GM12864 (cell line): ENCODE measurements at regions not wholly inside any gene's neighbourhood (a gene's known extent, or its start where the extent isn't known, plus 50 kb on each side); places are given as distances from the start of the nearest gene placed in this dataset.
"Not testable (repeated sequence)": the region's sequence is repeated elsewhere in the genome, so short reads cannot be mapped to it uniquely, and the experiment has no call there.

Source experiments
- DNase-seq: peaks from one replicate; pipeline ENCODE4 v3.0.0-alpha.2; 2011; ENCODE audit warnings: low read depth
- H3K4me3 ChIP-seq: 2 replicates; pipeline ENCODE4 v1.5.1; 2011; ENCODE audit warnings: mild to moderate bottlenecking, low read depth, low read length, control low read depth
- TF ChIP-seq, protein P1 (sequence below): IDR thresholded peaks from 2 replicates; pipeline ENCODE4 v1.5.1; 2011; ENCODE audit warnings: low read depth, mild to moderate bottlenecking, moderate library complexity, low read length, control low read depth, inconsistent platforms; ENCODE audit errors: missing control alignments

GRCh38 chr15:88994286-88994685 lies 81.1 kb upstream of the MFGE8 start:
- no peak for DNase-seq
- H3K4me3 ChIP-seq: no peak overlapping the region
- TF ChIP-seq, protein P1, sequence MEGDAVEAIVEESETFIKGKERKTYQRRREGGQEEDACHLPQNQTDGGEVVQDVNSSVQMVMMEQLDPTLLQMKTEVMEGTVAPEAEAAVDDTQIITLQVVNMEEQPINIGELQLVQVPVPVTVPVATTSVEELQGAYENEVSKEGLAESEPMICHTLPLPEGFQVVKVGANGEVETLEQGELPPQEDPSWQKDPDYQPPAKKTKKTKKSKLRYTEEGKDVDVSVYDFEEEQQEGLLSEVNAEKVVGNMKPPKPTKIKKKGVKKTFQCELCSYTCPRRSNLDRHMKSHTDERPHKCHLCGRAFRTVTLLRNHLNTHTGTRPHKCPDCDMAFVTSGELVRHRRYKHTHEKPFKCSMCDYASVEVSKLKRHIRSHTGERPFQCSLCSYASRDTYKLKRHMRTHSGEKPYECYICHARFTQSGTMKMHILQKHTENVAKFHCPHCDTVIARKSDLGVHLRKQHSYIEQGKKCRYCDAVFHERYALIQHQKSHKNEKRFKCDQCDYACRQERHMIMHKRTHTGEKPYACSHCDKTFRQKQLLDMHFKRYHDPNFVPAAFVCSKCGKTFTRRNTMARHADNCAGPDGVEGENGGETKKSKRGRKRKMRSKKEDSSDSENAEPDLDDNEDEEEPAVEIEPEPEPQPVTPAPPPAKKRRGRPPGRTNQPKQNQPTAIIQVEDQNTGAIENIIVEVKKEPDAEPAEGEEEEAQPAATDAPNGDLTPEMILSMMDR: no peak

DNA sequence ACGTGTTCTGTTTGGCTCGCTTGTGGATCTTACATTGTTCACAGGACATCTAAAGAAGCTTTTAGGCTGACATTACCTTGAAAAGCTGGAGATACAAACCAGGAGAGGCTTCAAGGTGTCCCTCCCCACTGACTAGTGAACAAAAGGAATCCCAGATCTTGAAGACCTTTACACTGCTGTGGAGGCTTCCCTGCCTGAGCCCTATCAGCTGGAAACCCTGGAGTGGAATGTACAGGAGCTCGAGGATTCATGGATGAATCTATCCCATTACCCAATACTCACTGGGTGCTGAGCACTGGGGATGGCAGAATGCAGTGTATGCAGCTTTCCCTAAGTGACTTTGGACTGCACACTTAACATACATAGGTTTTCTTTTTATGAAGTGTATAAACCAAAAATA lies 82.3 kb upstream of the MFGE8 start:
- H3K4me3 ChIP-seq: no peak overlapping the region
- DNase-seq: no peak
- TF ChIP-seq, protein P1: no peak

- no peak overlapping the region for H3K4me3 ChIP-seq
- no peak for DNase-seq
- TF ChIP-seq, protein P1: no peak
Measured at GRCh38 chr15:88997531-88997930, 84.4 kb upstream of the MFGE8 start.

DNA sequence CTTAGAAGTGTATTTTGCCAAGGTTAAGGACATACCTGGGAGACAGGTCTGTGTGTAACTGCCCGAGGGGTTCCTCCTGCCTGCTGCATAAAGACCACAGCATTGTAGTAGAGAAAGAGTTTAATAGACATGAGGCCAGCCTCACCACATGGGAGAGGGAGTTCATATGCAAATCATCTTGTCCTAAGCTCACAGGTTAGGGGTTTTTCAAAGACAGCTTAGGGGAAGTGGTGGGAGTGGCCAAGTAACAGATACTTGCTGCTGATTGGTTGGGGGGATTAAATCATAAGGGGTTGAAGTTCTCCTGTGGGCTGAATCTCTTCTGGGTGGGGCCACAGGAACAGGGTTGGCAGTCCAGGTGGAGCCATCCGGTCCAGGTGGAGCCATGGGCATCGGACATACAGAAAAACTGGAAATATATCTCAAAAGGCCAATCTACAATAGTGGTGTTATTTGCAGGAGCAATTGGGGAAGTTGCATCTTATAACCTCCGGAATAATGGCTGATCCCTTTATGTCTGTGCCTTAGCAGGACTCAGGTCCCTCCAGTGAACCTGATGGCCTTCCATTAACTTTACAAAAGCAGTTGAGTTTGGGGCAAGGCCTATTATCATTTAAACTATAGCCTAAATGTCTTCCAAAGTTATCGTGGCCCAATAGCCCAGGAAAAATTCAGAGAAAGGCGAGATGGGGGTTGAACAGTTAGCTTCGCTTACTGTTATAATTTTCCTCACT lies 86.0 kb upstream of the MFGE8 start:
- DNase-seq: no peak
- no peak overlapping the region for H3K4me3 ChIP-seq
- TF ChIP-seq, protein P1: no peak

- DNase-seq: not testable (repeated sequence)
Measured at GRCh38 chr15:89001708-89002275, 86.5 kb upstream of the ABHD2 start.

DNA sequence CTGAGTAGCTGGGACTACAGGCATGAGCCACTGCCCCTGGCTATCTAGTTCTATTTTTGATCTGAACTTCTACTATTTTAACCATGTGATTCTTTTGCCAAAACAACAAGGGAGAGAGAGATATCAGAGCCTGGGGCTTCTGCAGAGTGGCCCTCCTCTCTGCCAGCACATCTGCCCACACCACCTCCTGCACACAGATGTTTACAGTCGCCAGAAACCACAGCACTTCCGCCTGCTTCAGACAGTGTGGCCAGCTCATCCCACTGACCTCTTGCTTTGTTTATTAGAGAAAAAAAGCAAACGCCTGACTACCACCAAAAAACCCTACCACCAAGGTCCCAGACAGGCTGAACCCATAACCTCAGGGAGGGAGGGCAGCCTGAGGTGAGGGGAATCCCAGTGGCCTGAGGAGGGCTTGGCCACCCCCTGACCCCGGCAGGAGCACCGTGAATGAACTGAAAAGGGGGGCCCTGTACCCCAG lies 85.9 kb upstream of the ABHD2 start:
- DNase-seq: no peak
- TF ChIP-seq, protein P1: no peak

More at GRCh38 chr15:89001708-89002275, 86.5 kb upstream of the ABHD2 start:
- H3K4me3 ChIP-seq: not testable (repeated sequence)

GRCh38 chr15:89002830-89003229 lies 85.4 kb upstream of the ABHD2 start:
- TF ChIP-seq, protein P1: no peak
- no peak for DNase-seq
- H3K4me3 ChIP-seq: no peak overlapping the region

More for the DNA sequence above, 85.9 kb upstream of the ABHD2 start:
- no peak overlapping the region for H3K4me3 ChIP-seq
